ENCODE measurements at regions not wholly inside any gene's neighbourhood (a gene's known extent, or its start where the extent isn't known, plus 50 kb on each side); places are given as distances from the start of the nearest gene placed in this dataset.

DNA sequence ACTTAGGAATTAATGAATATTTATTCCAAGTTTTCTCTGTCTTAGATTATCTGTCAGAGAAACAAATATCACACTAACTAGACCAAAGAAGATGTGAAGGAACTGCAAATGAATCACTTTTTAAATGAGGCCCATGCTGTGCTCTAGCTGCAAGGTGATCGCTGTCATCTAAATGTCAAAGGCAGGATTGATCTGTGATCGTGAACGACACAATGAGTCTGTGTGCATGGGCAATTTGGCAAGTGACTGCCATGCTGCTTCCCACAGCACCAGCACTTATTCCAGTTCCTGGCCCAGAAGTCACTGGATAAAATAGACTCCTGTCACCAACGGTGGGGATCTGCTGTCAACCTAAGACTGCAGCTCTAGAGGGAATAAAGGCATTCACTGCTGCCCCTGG lies 141.2 kb downstream of the TRIM36 start:
- no peak overlapping the region for H3K4me3 ChIP-seq
- peaks cover 0 to 10% (median 9%) of the 10 kb centered on the region in 4 donors for H3K4me1 ChIP-seq
- H3K27me3 ChIP-seq, result no peaks in the 10 kb centered on the region
- no peaks in the 10 kb centered on the region for H3K36me3 ChIP-seq
- no peak overlapping the region for H3K27ac ChIP-seq (replicated peaks in 1 of 4)
- WGBS, result 72% methylated on average over 4 of the region's 4 CpGs
- no peak for DNase-seq (ENCODE audit: extremely low spot score)
- TF ChIP-seq POLR2A (IDR thresholded peaks at IDR 0.05; ENCODE audit: low read depth), result no peak
- TF ChIP-seq, protein P1, sequence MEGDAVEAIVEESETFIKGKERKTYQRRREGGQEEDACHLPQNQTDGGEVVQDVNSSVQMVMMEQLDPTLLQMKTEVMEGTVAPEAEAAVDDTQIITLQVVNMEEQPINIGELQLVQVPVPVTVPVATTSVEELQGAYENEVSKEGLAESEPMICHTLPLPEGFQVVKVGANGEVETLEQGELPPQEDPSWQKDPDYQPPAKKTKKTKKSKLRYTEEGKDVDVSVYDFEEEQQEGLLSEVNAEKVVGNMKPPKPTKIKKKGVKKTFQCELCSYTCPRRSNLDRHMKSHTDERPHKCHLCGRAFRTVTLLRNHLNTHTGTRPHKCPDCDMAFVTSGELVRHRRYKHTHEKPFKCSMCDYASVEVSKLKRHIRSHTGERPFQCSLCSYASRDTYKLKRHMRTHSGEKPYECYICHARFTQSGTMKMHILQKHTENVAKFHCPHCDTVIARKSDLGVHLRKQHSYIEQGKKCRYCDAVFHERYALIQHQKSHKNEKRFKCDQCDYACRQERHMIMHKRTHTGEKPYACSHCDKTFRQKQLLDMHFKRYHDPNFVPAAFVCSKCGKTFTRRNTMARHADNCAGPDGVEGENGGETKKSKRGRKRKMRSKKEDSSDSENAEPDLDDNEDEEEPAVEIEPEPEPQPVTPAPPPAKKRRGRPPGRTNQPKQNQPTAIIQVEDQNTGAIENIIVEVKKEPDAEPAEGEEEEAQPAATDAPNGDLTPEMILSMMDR (IDR thresholded peaks at IDR 0.05), result no peak
- TF ChIP-seq EP300 (IDR thresholded peaks at IDR 0.05), result no peak
- TF ChIP-seq POLR2AphosphoS5 (IDR thresholded peaks at IDR 0.05), result no peak
- intact Hi-C loops (cut with DNase I), result no loop called here
- H3K9me3 ChIP-seq, result no peaks in the 10 kb centered on the region

DNA sequence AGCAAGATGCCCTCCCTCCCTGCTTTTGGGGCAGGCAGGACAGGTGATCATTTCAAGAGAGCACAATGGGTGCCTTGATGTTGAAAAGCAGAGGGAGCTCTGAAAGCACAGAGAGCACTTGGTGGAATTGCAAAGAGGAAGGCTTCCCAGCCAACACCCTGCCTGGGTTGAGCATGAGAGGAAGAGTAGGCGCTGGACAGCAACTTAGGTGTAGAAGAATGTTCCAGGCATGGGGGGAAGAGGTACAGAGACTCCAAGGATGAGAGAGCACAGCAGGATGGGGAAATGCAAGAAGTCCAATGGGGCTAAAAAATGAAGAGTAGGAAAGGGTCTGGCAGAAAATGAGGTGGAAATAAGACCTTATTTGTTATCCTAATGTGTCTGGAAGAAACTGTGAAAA lies 144.8 kb downstream of the TRIM36 start:
- TF ChIP-seq POLR2AphosphoS5 (IDR thresholded peaks at IDR 0.05), result no peak
- TF ChIP-seq POLR2A (IDR thresholded peaks at IDR 0.05; ENCODE audit: low read depth), result no peak
- TF ChIP-seq, protein P1 (IDR thresholded peaks at IDR 0.05), result no peak
- no peak for TF ChIP-seq EP300 (IDR thresholded peaks at IDR 0.05)
- no peaks in the 10 kb centered on the region for H3K9me3 ChIP-seq
- intact Hi-C loops (cut with DNase I), result no loop called here

DNA sequence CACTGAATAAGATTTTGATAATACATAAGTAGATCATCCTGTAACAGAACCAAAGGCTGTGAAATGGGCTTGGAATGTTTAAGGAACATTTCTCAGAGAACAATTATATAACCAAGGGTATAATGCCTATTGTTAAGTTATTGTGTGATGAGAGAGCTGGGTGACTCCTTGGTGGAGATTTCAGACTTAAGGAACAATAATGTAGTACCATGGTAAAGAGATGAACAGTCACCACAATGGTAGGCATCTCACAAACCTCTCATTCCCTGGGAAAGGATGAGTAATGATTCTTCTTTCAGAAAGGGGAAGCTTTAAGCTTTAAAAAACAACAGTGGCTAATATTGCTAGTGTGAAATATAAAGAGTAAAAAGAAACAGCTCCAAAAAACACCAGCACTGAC lies 147.4 kb downstream of the TRIM36 start:
- no peak overlapping the region for H3K27ac ChIP-seq (replicated peaks in 1 of 4)
- no peaks in the 10 kb centered on the region for H3K9me3 ChIP-seq
- no peaks in the 10 kb centered on the region for H3K27me3 ChIP-seq
- TF ChIP-seq POLR2A (IDR thresholded peaks at IDR 0.05; ENCODE audit: low read depth) (no peak), POLR2AphosphoS5 (IDR thresholded peaks at IDR 0.05) (no peak), EP300 (IDR thresholded peaks at IDR 0.05) (no peak)
- TF ChIP-seq, protein P1 (IDR thresholded peaks at IDR 0.05), result no peak
- H3K4me1 ChIP-seq, result peaks cover 0 to 18% (median 12%) of the 10 kb centered on the region in 4 donors
- intact Hi-C loops (cut with DNase I), result no loop called here
- no peaks in the 10 kb centered on the region for H3K36me3 ChIP-seq
- H3K4me3 ChIP-seq, result no peak overlapping the region
- no peak for DNase-seq (ENCODE audit: extremely low spot score)

More for the DNA sequence above, 144.8 kb downstream of the TRIM36 start:
- Histone ChIP-seq H3K4me3 (no peak overlapping the region), H3K27me3 (no peaks in the 10 kb centered on the region), H3K27ac (replicated peaks in 1 of 4) (no peak overlapping the region), H3K4me1 (peaks cover 0 to 18% (median 12%) of the 10 kb centered on the region in 4 donors), H3K36me3 (no peaks in the 10 kb centered on the region)
- 62% methylated on average over 1 of the region's 1 CpG for WGBS
- no peak for DNase-seq (ENCODE audit: extremely low spot score)

DNA sequence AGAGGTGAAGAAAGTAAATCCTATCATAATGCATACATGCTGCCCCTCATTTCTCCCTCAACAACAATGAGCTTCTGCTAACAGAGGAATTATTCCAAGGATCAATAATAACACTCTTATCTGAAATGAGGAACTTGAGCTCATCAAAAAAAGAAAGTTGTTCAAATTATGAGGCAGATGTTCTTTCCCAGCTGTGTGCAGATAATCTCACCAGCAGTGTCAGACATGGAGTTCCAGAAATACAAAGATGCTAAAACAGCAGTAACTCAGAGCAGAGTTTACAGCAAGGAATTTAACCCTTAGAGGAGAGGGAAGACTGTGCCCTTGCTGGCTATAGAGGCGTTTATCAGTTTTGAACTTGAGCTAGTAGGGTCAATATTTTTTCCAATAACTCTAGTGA lies 153.1 kb downstream of the TRIM36 start:
- WGBS, result 48% methylated on average over 1 of the region's 1 CpG
- intact Hi-C loops (cut with DNase I), result no loop called here
- Histone ChIP-seq H3K4me3 (no peak overlapping the region), H3K9me3 (peaks cover 0 to 9% (median 0%) of the 10 kb centered on the region in 4 donors), H3K27me3 (no peaks in the 10 kb centered on the region), H3K36me3 (no peaks in the 10 kb centered on the region), H3K27ac (replicated peaks in 1 of 4) (no peak overlapping the region), H3K4me1 (no peaks in the 10 kb centered on the region)
- TF ChIP-seq POLR2AphosphoS5 (IDR thresholded peaks at IDR 0.05), result no peak
- TF ChIP-seq, protein P1 (IDR thresholded peaks at IDR 0.05), result no peak
- no peak for TF ChIP-seq POLR2A (IDR thresholded peaks at IDR 0.05; ENCODE audit: low read depth)
- no peak for TF ChIP-seq EP300 (IDR thresholded peaks at IDR 0.05)
- DNase-seq (ENCODE audit: extremely low spot score), result no peak

DNA sequence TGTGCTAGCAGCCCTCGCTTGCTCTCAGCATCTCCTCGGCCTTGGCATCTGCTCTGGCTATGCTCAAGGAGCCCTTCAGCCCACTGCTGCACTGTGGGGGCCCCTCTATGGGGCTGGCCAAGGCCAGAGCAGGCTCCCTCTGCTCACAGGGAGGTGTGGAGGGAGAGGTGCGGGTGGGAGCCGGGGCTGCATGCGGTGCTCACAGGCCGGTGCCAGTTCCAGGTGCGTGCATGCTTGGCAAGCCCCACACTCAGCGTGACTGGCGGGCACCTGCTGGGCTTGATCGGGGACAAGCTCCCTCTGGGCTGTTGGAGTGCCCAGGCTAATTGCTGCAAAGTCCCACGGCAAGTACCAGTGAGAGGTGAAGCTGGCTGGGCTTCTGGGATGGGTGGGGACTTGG lies 170.5 kb downstream of the TRIM36 start:
- Histone ChIP-seq H3K4me1 (no peaks in the 10 kb centered on the region), H3K36me3 (no peaks in the 10 kb centered on the region), H3K4me3 (no peak overlapping the region), H3K27me3 (no peaks in the 10 kb centered on the region), H3K27ac (replicated peaks in 1 of 4) (no peak overlapping the region), H3K9me3 (no peaks in the 10 kb centered on the region)
- WGBS, result 90% methylated on average over 2 of the region's 11 CpGs
- TF ChIP-seq POLR2A (IDR thresholded peaks at IDR 0.05; ENCODE audit: low read depth), result no peak
- no peak for TF ChIP-seq EP300 (IDR thresholded peaks at IDR 0.05)
- TF ChIP-seq, protein P1 (IDR thresholded peaks at IDR 0.05), result no peak
- TF ChIP-seq POLR2AphosphoS5 (IDR thresholded peaks at IDR 0.05), result no peak
- DNase-seq (ENCODE audit: extremely low spot score), result no peak
- intact Hi-C loops (cut with DNase I), result no loop called here

Data from esophagus muscularis mucosa (tissue), 4 donors.